HG02943 (cell line): ENCODE measurements at regions not wholly inside any gene's neighbourhood (a gene's known extent, or its start where the extent isn't known, plus 50 kb on each side); places are given as distances from the start of the nearest gene placed in this dataset.
"Not testable (repeated sequence)": the region's sequence is repeated elsewhere in the genome, so short reads cannot be mapped to it uniquely, and the experiment has no call there.

Experiments
- ATAC-seq: cut with Tn5 transposase; IDR thresholded peaks from one replicate; pipeline ENCODE4 v1.9.1; 2021; ENCODE audit warnings: mild to moderate bottlenecking, low read depth, moderate library complexity; ENCODE audit not compliant: unreplicated experiment

- no peak for ATAC-seq
Measured at GRCh38 chr2:16104315-16104948, 164.1 kb downstream of the MYCN start.

GRCh38 chr2:16103614-16104314, 163.4 kb downstream of the MYCN start:
- no peak for ATAC-seq

GRCh38 chr2:16102976-16103380, 162.6 kb downstream of the MYCN start:
- ATAC-seq = no peak

GRCh38 chr2:16102358-16102975, 162.1 kb downstream of the MYCN start:
- no peak for ATAC-seq

GRCh38 chr2:16101196-16101595, 160.8 kb downstream of the MYCN start:
- no peak for ATAC-seq

- no peak for ATAC-seq
Measured at GRCh38 chr2:16100006-16100405, 159.7 kb downstream of the MYCN start.

GRCh38 chr2:16099326-16099725, 159.0 kb downstream of the MYCN start:
- no peak for ATAC-seq

GRCh38 chr2:16096962-16097361, 156.6 kb downstream of the MYCN start:
- no peak for ATAC-seq

GRCh38 chr2:16095483-16095882, 155.1 kb downstream of the MYCN start:
- ATAC-seq = not testable (repeated sequence)

GRCh38 chr2:16094811-16095210, 154.5 kb downstream of the MYCN start:
- no peak for ATAC-seq

- ATAC-seq = no peak
Measured at GRCh38 chr2:16093639-16094529, 153.5 kb downstream of the MYCN start.

- no peak for ATAC-seq
Measured at GRCh38 chr2:16092861-16093638, 152.7 kb downstream of the MYCN start.

- no peak for ATAC-seq
Measured at GRCh38 chr2:16091576-16092282, 151.4 kb downstream of the MYCN start.

- ATAC-seq = no peak
Measured at GRCh38 chr2:16090650-16091575, 150.6 kb downstream of the MYCN start.

GRCh38 chr2:16089491-16089890, 149.1 kb downstream of the MYCN start:
- not testable (repeated sequence) for ATAC-seq

GRCh38 chr2:16088802-16089112, 148.4 kb downstream of the MYCN start:
- no peak for ATAC-seq

- no peak for ATAC-seq
Measured at GRCh38 chr2:16088035-16088801, 147.9 kb downstream of the MYCN start.

- ATAC-seq = not testable (repeated sequence)
Measured at GRCh38 chr2:16086136-16086535, 145.8 kb downstream of the MYCN start.
